H1 (cell line): ENCODE measurements at regions not wholly inside any gene's neighbourhood (a gene's known extent, or its start where the extent isn't known, plus 50 kb on each side); places are given as distances from the start of the nearest gene placed in this dataset.

Experiments
- CTCF ChIA-PET: fragments of 300-600 bp; sonication (Branson Sonifier 250); formaldehyde crosslinking; loops from one replicate; lab custom pipeline; 2021; ENCODE audit not compliant: partially characterized antibody; lab: Charles Lee
- POLR2A ChIA-PET: fragments of 300-600 bp; sonication (Branson Sonifier 250); formaldehyde crosslinking; loops from one replicate; lab custom pipeline; 2021; ENCODE audit warnings: inconsistent platforms; ENCODE audit not compliant: partially characterized antibody; lab: Charles Lee
- DNase-seq, 2 experiments: peaks; one replicate each; pipeline versions ENCODE4 v3.0.0 to v3.0.0-alpha.2; 2010 to 2022; ENCODE audit warnings: low spot score in 2 of 2, low read depth in 1 of 2, mixed read lengths in 1 of 2
- FAIRE-seq: peaks from 2 replicates; lab custom pipeline; 2011; peaks lifted over from hg19 to GRCh38; lab: Jason Lieb, UNC
- H2AFZ ChIP-seq: 2 replicates; pipeline ENCODE4 v1.8.1; 2012; ENCODE audit warnings: low read length, inconsistent platforms
- H2AK5ac ChIP-seq: 2 replicates; pipeline ENCODE4 v1.6.1; 2013; ENCODE audit warnings: low read depth, low read length
- H2BK120ac ChIP-seq: replicated peaks from 2 replicates; pipeline ENCODE3; 2013; ENCODE audit warnings: low read depth, low read length, inconsistent platforms
- H2BK12ac ChIP-seq: 2 replicates; pipeline ENCODE4 v1.6.1; 2013; ENCODE audit warnings: low read depth, low read length
- H2BK15ac ChIP-seq: 2 replicates; pipeline ENCODE4 v1.6.1; 2013; ENCODE audit warnings: low read length
- H2BK20ac ChIP-seq: 2 replicates; pipeline ENCODE4 v1.6.1; 2013; ENCODE audit warnings: low read length
- H2BK5ac ChIP-seq: 2 replicates; pipeline ENCODE4 v1.6.1; 2013; ENCODE audit warnings: low read depth, low read length
- H3K14ac ChIP-seq: 2 replicates; pipeline ENCODE4 v1.6.1; 2013; ENCODE audit warnings: inconsistent platforms; ENCODE audit not compliant: insufficient read length
- H3K18ac ChIP-seq: 2 replicates; pipeline ENCODE4 v1.6.1; 2013; ENCODE audit warnings: low read length; ENCODE audit errors: extremely low read depth
- H3K23ac ChIP-seq: 2 replicates; pipeline ENCODE4 v1.6.1; 2013; ENCODE audit warnings: inconsistent platforms; ENCODE audit not compliant: insufficient read length
- H3K23me2 ChIP-seq: 2 replicates; pipeline ENCODE4 v1.6.1; 2013; ENCODE audit warnings: low read depth, low read length
- H3K27ac ChIP-seq: 2 replicates; pipeline ENCODE4 v1.6.1; 2011; ENCODE audit warnings: low read depth, low read length, inconsistent platforms
- H3K27me3 ChIP-seq, 4 experiments: replicated peaks in 1 of 4; 1 replicate in 1 of 4; 2 replicates in 3 of 4; pipeline versions ENCODE4 v1.6.1 to v1.8.1; 2011 to 2013; ENCODE audit warnings: low read length in 3 of 4, mild to moderate bottlenecking in 3 of 4, inconsistent platforms in 2 of 4, mixed read lengths in 2 of 4, moderate library complexity in 1 of 4; ENCODE audit not compliant: control insufficient read depth in 3 of 4, insufficient read depth in 3 of 4; ENCODE audit errors: extremely low read depth in 1 of 4
- H3K36me3 ChIP-seq, 4 experiments: 2 replicates each; pipeline versions ENCODE4 v1.6.1 to v1.8.1; 2011 to 2013; ENCODE audit warnings: mild to moderate bottlenecking in 4 of 4, low read length in 3 of 4, moderate library complexity in 2 of 4, control low read depth in 1 of 4, inconsistent platforms in 1 of 4; ENCODE audit not compliant: insufficient read depth in 4 of 4, control insufficient read depth in 2 of 4
- H3K4ac ChIP-seq: replicated peaks from 2 replicates; pipeline ENCODE3; 2013; ENCODE audit warnings: low read length, low read depth, mixed read lengths, inconsistent platforms; ENCODE audit not compliant: insufficient read length
- H3K4me1 ChIP-seq, 4 experiments: replicated peaks in 1 of 4; 1 replicate in 1 of 4; 2 replicates in 3 of 4; pipeline versions ENCODE4 v1.6.1 to v1.8.1; 2011 to 2013; ENCODE audit warnings: low read length in 3 of 4, inconsistent platforms in 2 of 4, mixed read lengths in 1 of 4; ENCODE audit not compliant: insufficient read depth in 4 of 4, control insufficient read depth in 3 of 4
- H3K4me2 ChIP-seq, 2 experiments: 2 replicates each; pipeline versions ENCODE4 v1.6.1 to v1.8.1; 2011 to 2013; ENCODE audit warnings: low read depth in 2 of 2, low read length in 2 of 2, control low read depth in 1 of 2, inconsistent platforms in 1 of 2, mild to moderate bottlenecking in 1 of 2; ENCODE audit not compliant: insufficient read depth in 1 of 2
- H3K4me3 ChIP-seq, 4 experiments: fragments of 200-600, 300-600 bp in 1 of 4; sonication (generic), shearing (Covaris generic), sonication (Bioruptor Twin) in 1 of 4; 2 replicates each; pipeline versions ENCODE4 v1.5.1 to v1.8.1; 2011 to 2016; ENCODE audit warnings: low read length in 4 of 4, low read depth in 3 of 4, control low read depth in 2 of 4, inconsistent platforms in 2 of 4, mild to moderate bottlenecking in 2 of 4, mixed read lengths in 1 of 4, moderate library complexity in 1 of 4; ENCODE audit not compliant: insufficient read depth in 2 of 4; ENCODE audit errors: extremely low read depth in 1 of 4
- H3K56ac ChIP-seq: replicated peaks from 2 replicates; pipeline ENCODE3; 2013; ENCODE audit warnings: low read depth, mild to moderate bottlenecking, mixed read lengths, low read length, inconsistent platforms; ENCODE audit not compliant: insufficient read length
- H3K79me1 ChIP-seq: 2 replicates; pipeline ENCODE4 v1.6.1; 2013; ENCODE audit warnings: low read depth, low read length, control low read depth
- H3K79me2 ChIP-seq, 2 experiments: 2 replicates each; pipeline versions ENCODE4 v1.6.1 to v1.8.1; 2012 to 2013; ENCODE audit warnings: low read length in 2 of 2, mild to moderate bottlenecking in 2 of 2, inconsistent platforms in 1 of 2; ENCODE audit not compliant: insufficient read depth in 2 of 2, control insufficient read depth in 1 of 2
- H3K9ac ChIP-seq, 4 experiments: replicated peaks in 1 of 4; 1 replicate in 1 of 4; 2 replicates in 3 of 4; pipeline versions ENCODE4 v1.6.1 to v1.8.1; 2011 to 2013; ENCODE audit warnings: low read depth in 3 of 4, low read length in 3 of 4, control low read depth in 2 of 4, mild to moderate bottlenecking in 2 of 4, moderate library complexity in 2 of 4, inconsistent platforms in 1 of 4; ENCODE audit errors: extremely low read depth in 1 of 4
- H3K9me3 ChIP-seq, 2 experiments: 2 replicates each; pipeline versions ENCODE4 v1.6.1 to v1.8.1; 2012 to 2013; ENCODE audit warnings: mild to moderate bottlenecking in 2 of 2, moderate library complexity in 2 of 2, control low read depth in 1 of 2, inconsistent platforms in 1 of 2, low read depth in 1 of 2, low read length in 1 of 2, mixed read lengths in 1 of 2; ENCODE audit not compliant: insufficient read depth in 2 of 2
- H4K20me1 ChIP-seq, 2 experiments: replicated peaks in 1 of 2; 2 replicates each; pipeline versions ENCODE3 to v1.8.1; 2011 to 2013; ENCODE audit warnings: inconsistent platforms in 2 of 2, low read length in 2 of 2, mild to moderate bottlenecking in 1 of 2; ENCODE audit not compliant: insufficient read depth in 2 of 2, control insufficient read depth in 1 of 2
- H4K5ac ChIP-seq: 2 replicates; pipeline ENCODE4 v1.6.1; 2013; ENCODE audit warnings: low read length, low read depth, mixed read lengths, inconsistent platforms; ENCODE audit not compliant: insufficient read length
- H4K8ac ChIP-seq: 2 replicates; pipeline ENCODE4 v1.8.0; 2013; ENCODE audit warnings: mild to moderate bottlenecking, moderate library complexity, low read length, inconsistent platforms; ENCODE audit not compliant: insufficient read depth; ENCODE audit errors: extremely low read depth
- H4K91ac ChIP-seq: replicated peaks from 2 replicates; pipeline ENCODE3; 2013; ENCODE audit warnings: low read length, mixed read lengths, inconsistent platforms; ENCODE audit not compliant: insufficient read length
- BRCA1 ChIP-seq: IDR thresholded peaks from 2 replicates; pipeline ENCODE4 v1.6.1; 2012; ENCODE audit warnings: low read depth, low read length, improper control_type of control experiment
- CBX8 ChIP-seq: fragments of 300-800, 300-1000 bp; sonication (generic); IDR thresholded peaks from 2 replicates; pipeline ENCODE4 v1.7.1; 2016; ENCODE audit warnings: low read depth, low read length, borderline replicate concordance
- CEBPB ChIP-seq: IDR thresholded peaks from 2 replicates; pipeline ENCODE4 v1.6.1; 2012; ENCODE audit warnings: low read depth, low read length
- EP300 ChIP-seq, 2 experiments: IDR thresholded peaks; 1 replicate in 1 of 2; 2 replicates in 1 of 2; pipeline ENCODE4 v1.6.1; 2011 to 2012; ENCODE audit warnings: low read depth in 2 of 2, low read length in 2 of 2, mild to moderate bottlenecking in 2 of 2, borderline replicate concordance in 1 of 2, inconsistent platforms in 1 of 2, moderate library complexity in 1 of 2
- KDM4A ChIP-seq: IDR thresholded peaks from one replicate; pipeline ENCODE4 v1.7.1; 2012; ENCODE audit warnings: low read depth, mild to moderate bottlenecking, moderate library complexity, low read length, inconsistent platforms; ENCODE audit not compliant: severe bottlenecking
- NANOG ChIP-seq: IDR thresholded peaks from 2 replicates; pipeline ENCODE4 v1.6.1; 2011; ENCODE audit warnings: low read length, low read depth, mild to moderate bottlenecking, inconsistent platforms; ENCODE audit not compliant: insufficient read depth, poor library complexity, severe bottlenecking
- PHF8 ChIP-seq: fragments of 200-600 bp; sonication (generic); conservative IDR thresholded peaks from 2 replicates; pipeline ENCODE4 v1.7.1; 2012; ENCODE audit warnings: low read depth, mild to moderate bottlenecking, inconsistent platforms, low read length, moderate library complexity
- POLR2A ChIP-seq, 2 experiments: IDR thresholded peaks; 1 replicate in 1 of 2; 2 replicates in 1 of 2; pipeline ENCODE4 v1.6.1; 2011; ENCODE audit warnings: low read depth in 2 of 2, low read length in 2 of 2, mild to moderate bottlenecking in 2 of 2; ENCODE audit errors: control extremely low read depth in 1 of 2
- POLR2AphosphoS5 ChIP-seq: IDR thresholded peaks from 2 replicates; pipeline ENCODE4 v1.6.1; 2011; ENCODE audit warnings: low read depth, low read length
- RBBP5 ChIP-seq: IDR thresholded peaks from 2 replicates; pipeline ENCODE4 v1.7.1; 2012; ENCODE audit warnings: low read depth, mild to moderate bottlenecking, inconsistent platforms, low read length, moderate library complexity, borderline replicate concordance
- SIRT6 ChIP-seq: IDR thresholded peaks from one replicate; pipeline ENCODE4 v1.7.1; 2012; ENCODE audit warnings: low read length, inconsistent platforms
- TEAD4 ChIP-seq: IDR thresholded peaks from 2 replicates; pipeline ENCODE4 v1.6.1; 2012; ENCODE audit warnings: low read depth, low read length, inconsistent platforms, mixed read lengths
- WGBS, 2 experiments: shearing (Covaris generic) in 1 of 2; methylation state at CpG; one replicate each; pipeline versions ENCODE4 v1.1.6 to v1.1.7; 2013 to 2015; ENCODE audit warnings: low lambda C conversion rate in 2 of 2, mixed read lengths in 2 of 2, inconsistent platforms in 1 of 2, low coverage in 1 of 2, missing lambda C conversion rate in 1 of 2; ENCODE audit not compliant: insufficient replicate concordance in 2 of 2, insufficient coverage in 1 of 2, insufficient read length in 1 of 2; ENCODE audit errors: extremely low coverage in 1 of 2, missing lambda C conversion rate in 1 of 2; 5-methylcytosine and 5-hydroxymethylcytosine counted together
- TF ChIP-seq, protein P1 (sequence below), 3 experiments: IDR thresholded peaks; 1 replicate in 2 of 3; 2 replicates in 1 of 3; pipeline versions ENCODE4 v1.5.1 to v1.6.1; 2011; ENCODE audit warnings: low read length in 3 of 3, mild to moderate bottlenecking in 3 of 3, inconsistent platforms in 2 of 3, low read depth in 1 of 3, moderate library complexity in 1 of 3; ENCODE audit not compliant: insufficient read depth in 1 of 3; ENCODE audit errors: control extremely low read depth in 1 of 3

DNA sequence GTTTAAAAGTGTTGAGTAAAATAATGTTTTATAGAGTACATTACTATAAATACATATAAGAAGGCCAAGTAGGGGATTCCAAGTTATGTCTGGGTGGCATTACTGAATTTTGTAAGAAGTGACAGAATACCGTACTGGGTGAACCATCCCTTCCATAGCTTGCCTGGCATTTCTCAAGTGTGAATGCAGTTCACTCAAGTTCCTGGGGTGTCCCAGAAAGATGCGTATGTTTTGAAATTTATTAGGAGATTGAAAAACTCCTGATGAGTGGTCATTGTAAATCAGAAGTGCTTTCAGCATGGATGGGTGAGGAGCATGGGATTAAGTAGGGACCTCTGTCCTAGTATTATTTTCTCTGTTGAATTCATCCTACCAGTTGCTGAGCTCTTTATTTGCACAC, 103.2 kb downstream of the VAPA start:
- CTCF ChIA-PET, result interaction anchor here (1.0 to 3.1 kb wide), 6 partner anchors 11 to 502 kb away, joined by 3 to 13 read pairs (median 4); no protein-coding TSS in a partner anchor
- H3K9me3 ChIP-seq, result no peaks in the 10 kb centered on the region
- H2BK5ac ChIP-seq, result no peak overlapping the region
- 0 out of 7 replicates have a peak, but pooled peaks cover 0 to 2% (median 0%) of the 10 kb centered on the region in 4 experiments for H3K27me3 ChIP-seq
- H4K5ac ChIP-seq, result no peak overlapping the region
- no peak overlapping the region for H2BK20ac ChIP-seq
- H3K4me2 ChIP-seq, result no peak overlapping the region
- no peaks in the 10 kb centered on the region for H3K36me3 ChIP-seq
- H2BK15ac ChIP-seq, result no peak overlapping the region
- H3K4me3 ChIP-seq, result no peak overlapping the region
- H2AK5ac ChIP-seq, result no peak overlapping the region
- POLR2A ChIA-PET, result no interaction called here
- no peaks in the 10 kb centered on the region for H3K23me2 ChIP-seq
- no peaks in the 10 kb centered on the region for H4K20me1 ChIP-seq
- H3K4me1 ChIP-seq, result no peaks in the 10 kb centered on the region
- no peak overlapping the region for H2BK12ac ChIP-seq
- H3K79me1 ChIP-seq, result no peaks in the 10 kb centered on the region
- H2AFZ ChIP-seq, result no peak overlapping the region
- WGBS, 2 experiments, result 91% methylated on average over 2 of the region's 2 CpGs; no CpG with 5 or more reads in 1 of the 2 experiments
- no peak overlapping the region for H3K4ac ChIP-seq
- FAIRE-seq, result no peak
- H3K14ac ChIP-seq, result no peak overlapping the region
- no peaks in the 10 kb centered on the region for H3K79me2 ChIP-seq
- H3K23ac ChIP-seq, result no peak overlapping the region
- no peak overlapping the region for H2BK120ac ChIP-seq
- no peak overlapping the region for H3K27ac ChIP-seq
- no peak overlapping the region for H3K9ac ChIP-seq
- no peak overlapping the region for H4K8ac ChIP-seq
- DNase-seq, result no peak
- H3K18ac ChIP-seq, result no peak overlapping the region
- H4K91ac ChIP-seq, result no peak overlapping the region
- no peak overlapping the region for H3K56ac ChIP-seq
- TF ChIP-seq RBBP5, result no peak
- no peak for TF ChIP-seq PHF8
- no peak for TF ChIP-seq TEAD4
- no peak for TF ChIP-seq BRCA1
- TF ChIP-seq KDM4A, result no peak
- no peak for TF ChIP-seq EP300 (IDR thresholded peaks at IDR 0.05; ENCODE audit: borderline replicate concordance in 1 of 2, low read depth in 2 of 2, low read length in 2 of 2)
- no peak for TF ChIP-seq SIRT6
- no peak for TF ChIP-seq CEBPB
- TF ChIP-seq POLR2AphosphoS5, result no peak
- no peak for TF ChIP-seq POLR2A (IDR thresholded peaks at IDR 0.05; ENCODE audit: control extremely low read depth in 1 of 2, low read depth in 2 of 2, low read length in 2 of 2)
- TF ChIP-seq NANOG, result no peak
- TF ChIP-seq, protein P1, sequence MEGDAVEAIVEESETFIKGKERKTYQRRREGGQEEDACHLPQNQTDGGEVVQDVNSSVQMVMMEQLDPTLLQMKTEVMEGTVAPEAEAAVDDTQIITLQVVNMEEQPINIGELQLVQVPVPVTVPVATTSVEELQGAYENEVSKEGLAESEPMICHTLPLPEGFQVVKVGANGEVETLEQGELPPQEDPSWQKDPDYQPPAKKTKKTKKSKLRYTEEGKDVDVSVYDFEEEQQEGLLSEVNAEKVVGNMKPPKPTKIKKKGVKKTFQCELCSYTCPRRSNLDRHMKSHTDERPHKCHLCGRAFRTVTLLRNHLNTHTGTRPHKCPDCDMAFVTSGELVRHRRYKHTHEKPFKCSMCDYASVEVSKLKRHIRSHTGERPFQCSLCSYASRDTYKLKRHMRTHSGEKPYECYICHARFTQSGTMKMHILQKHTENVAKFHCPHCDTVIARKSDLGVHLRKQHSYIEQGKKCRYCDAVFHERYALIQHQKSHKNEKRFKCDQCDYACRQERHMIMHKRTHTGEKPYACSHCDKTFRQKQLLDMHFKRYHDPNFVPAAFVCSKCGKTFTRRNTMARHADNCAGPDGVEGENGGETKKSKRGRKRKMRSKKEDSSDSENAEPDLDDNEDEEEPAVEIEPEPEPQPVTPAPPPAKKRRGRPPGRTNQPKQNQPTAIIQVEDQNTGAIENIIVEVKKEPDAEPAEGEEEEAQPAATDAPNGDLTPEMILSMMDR (IDR thresholded peaks at IDR 0.05; ENCODE audit: control extremely low read depth in 1 of 3, insufficient read depth in 1 of 3, low read depth in 1 of 3, low read length in 3 of 3), result no peak
- TF ChIP-seq CBX8, result no peak
